ENCODE measurements at regions not wholly inside any gene's neighbourhood (a gene's known extent, or its start where the extent isn't known, plus 50 kb on each side); places are given as distances from the start of the nearest gene placed in this dataset.

- TF ChIP-seq CTCF (IDR thresholded peaks at IDR 0.05) = no peak
- no peak for TF ChIP-seq POLR2A (IDR thresholded peaks at IDR 0.05)
Measured at GRCh38 chr12:40616383-40616915, 75.8 kb upstream of the CNTN1 start.
